Panc1 (cell line): ENCODE measurements at regions not wholly inside any gene's neighbourhood (a gene's known extent, or its start where the extent isn't known, plus 50 kb on each side); places are given as distances from the start of the nearest gene placed in this dataset.

Experiments
- ATAC-seq: fragments of 200-7000 bp; cut with Tn5 transposase; 2 replicates; pipeline ENCODE4 v1.9.1; 2020; ENCODE audit warnings: mild to moderate bottlenecking, moderate library complexity
- BruUV-seq: library from RNA; stranded (reverse); fragments of 400-500 nt; replicated peaks from 2 replicates; lab custom pipeline; 2021; lab: Mats Ljungman, UMichigan
- CTCF ChIA-PET: fragments of 300-600 bp; sonication (Branson Sonifier 250); formaldehyde crosslinking; loops from one replicate; lab custom pipeline; 2022; ENCODE audit warnings: antibody characterized with exemption; lab: Charles Lee
- POLR2A ChIA-PET: fragments of 300-600 bp; sonication (Branson Sonifier 250); formaldehyde crosslinking; loops from one replicate; lab custom pipeline; 2022; ENCODE audit warnings: antibody characterized with exemption; lab: Charles Lee
- DNase-seq: peaks from one replicate; pipeline ENCODE4 v3.0.0-alpha.2; 2010; ENCODE audit warnings: low read depth, low spot score
- H3K27ac ChIP-seq: 2 replicates; pipeline ENCODE4 v1.5.1; 2011; ENCODE audit warnings: mild to moderate bottlenecking, low read length, inconsistent platforms
- H3K27me3 ChIP-seq: fragments of 200-500 bp; sonication (Bioruptor generic); 2 replicates; pipeline ENCODE4 v1.6.0; 2014; ENCODE audit warnings: low read length, inconsistent platforms; ENCODE audit not compliant: control insufficient read depth, insufficient read depth
- H3K36me3 ChIP-seq: fragments of 200-500 bp; sonication (Bioruptor generic); 2 replicates; pipeline ENCODE4 v1.5.1; 2014; ENCODE audit warnings: inconsistent platforms, mild to moderate bottlenecking, low read length, moderate library complexity; ENCODE audit not compliant: control insufficient read depth, insufficient read depth
- H3K4me1 ChIP-seq: 2 replicates; pipeline ENCODE4 v1.5.1; 2011; ENCODE audit warnings: inconsistent platforms, mild to moderate bottlenecking, low read length, moderate library complexity; ENCODE audit not compliant: control insufficient read depth, insufficient read depth
- H3K4me3 ChIP-seq, 2 experiments: 2 replicates each; pipeline ENCODE4 v1.5.1; 2011 to 2012; ENCODE audit warnings: low read depth in 2 of 2, low read length in 2 of 2, mild to moderate bottlenecking in 2 of 2, inconsistent platforms in 1 of 2, moderate library complexity in 1 of 2
- H3K9me3 ChIP-seq: fragments of 200-500 bp; sonication (Bioruptor generic); 2 replicates; pipeline ENCODE4 v1.5.1; 2014; ENCODE audit warnings: low read depth, mild to moderate bottlenecking, inconsistent platforms, low read length, moderate library complexity; ENCODE audit not compliant: control insufficient read depth, insufficient read depth
- CTCF ChIP-seq: fragments of 450-650 bp; IDR thresholded peaks from 2 replicates; pipeline ENCODE4 v1.5.1; 2017; ENCODE audit warnings: mild to moderate bottlenecking
- POLR2AphosphoS5 ChIP-seq: IDR thresholded peaks from 2 replicates; pipeline ENCODE4 v1.6.1; 2012; ENCODE audit warnings: mild to moderate bottlenecking, low read depth, low read length, moderate library complexity
- REST ChIP-seq, 2 experiments: IDR thresholded peaks; 2 replicates each; pipeline ENCODE4 v1.6.1; 2011 to 2012; ENCODE audit warnings: low read depth in 2 of 2, control low read depth in 1 of 2, low read length in 1 of 2, mild to moderate bottlenecking in 1 of 2, moderate library complexity in 1 of 2; ENCODE audit not compliant: insufficient read depth in 1 of 2
- SIN3A ChIP-seq: IDR thresholded peaks from 2 replicates; pipeline ENCODE4 v1.6.1; 2012; ENCODE audit warnings: low read depth, mild to moderate bottlenecking, low read length, moderate library complexity, borderline replicate concordance; ENCODE audit not compliant: insufficient read depth
- TCF7L2 ChIP-seq: IDR thresholded peaks from 2 replicates; pipeline ENCODE4 v1.6.1; 2011; ENCODE audit warnings: mild to moderate bottlenecking, low read depth, low read length, inconsistent platforms
- in situ Hi-C: cut with HindIII; loops from 2 replicates; pipeline ENCODE4 v1.10.0; 2016; ENCODE audit warnings: low sequenced_read_pairs, low pct_unique_long_range_greater_than_20kb
- intact Hi-C: fragments of 100-400 bp; cut with micrococcal nuclease; formaldehyde crosslinking; loops from one replicate; pipeline ENCODE4 v1.10.0; 2022; ENCODE audit not compliant: unreplicated experiment

- in situ Hi-C loops (no loop called here), intact Hi-C loops (no loop called here)
- Histone ChIP-seq H3K9me3 (no peaks in the 10 kb centered on the region), H3K36me3 (no peaks in the 10 kb centered on the region), H3K27ac (no peak overlapping the region), H3K27me3 (no peaks in the 10 kb centered on the region), H3K4me3 (no peak overlapping the region), H3K4me1 (no peaks in the 10 kb centered on the region)
- POLR2A ChIA-PET = no interaction called here
- ATAC-seq (no peak), DNase-seq (no peak)
- TF ChIP-seq CTCF = no peak
- TF ChIP-seq POLR2AphosphoS5 = no peak
- TF ChIP-seq SIN3A = no peak
- TF ChIP-seq TCF7L2 = no peak
- TF ChIP-seq REST (IDR thresholded peaks at IDR 0.05; ENCODE audit: insufficient read depth in 1 of 2, low read depth in 2 of 2, low read length in 1 of 2) = no peak
- no TSS peak for BruUV-seq
- CTCF ChIA-PET = no interaction called here
These were observed 1324.7 kb downstream of the AACS start for GRCh38 chr12:126389961-126390360.

- Histone ChIP-seq H3K27ac (no peak overlapping the region), H3K27me3 (no peaks in the 10 kb centered on the region), H3K4me3 (no peak overlapping the region), H3K9me3 (no peaks in the 10 kb centered on the region), H3K36me3 (no peaks in the 10 kb centered on the region), H3K4me1 (no peaks in the 10 kb centered on the region)
- DNase-seq (no peak), ATAC-seq (no peak)
- ChIA-PET POLR2A (no interaction called here), CTCF (no interaction called here)
- no peak for TF ChIP-seq TCF7L2
- TF ChIP-seq POLR2AphosphoS5 = no peak
- TF ChIP-seq SIN3A = no peak
- TF ChIP-seq REST (IDR thresholded peaks at IDR 0.05; ENCODE audit: insufficient read depth in 1 of 2, low read depth in 2 of 2, low read length in 1 of 2) = no peak
- TF ChIP-seq CTCF = no peak
- in situ Hi-C loops = no loop called here
- no TSS peak for BruUV-seq
- intact Hi-C loops = no loop called here
These were observed 1325.8 kb downstream of the AACS start for GRCh38 chr12:126390969-126391566.
